NCI-H524 treated with DMSO at 0.1 percent for 48 hours (cell line): ENCODE measurements at regions not wholly inside any gene's neighbourhood (a gene's known extent, or its start where the extent isn't known, plus 50 kb on each side); places are given as distances from the start of the nearest gene placed in this dataset.
"Not testable (repeated sequence)": the region's sequence is repeated elsewhere in the genome, so short reads cannot be mapped to it uniquely, and the experiment has no call there.

Experiments used
- DNase-seq: peaks from one replicate; lab custom pipeline; 2025; lab: John Stamatoyannopoulos, UW

DNA sequence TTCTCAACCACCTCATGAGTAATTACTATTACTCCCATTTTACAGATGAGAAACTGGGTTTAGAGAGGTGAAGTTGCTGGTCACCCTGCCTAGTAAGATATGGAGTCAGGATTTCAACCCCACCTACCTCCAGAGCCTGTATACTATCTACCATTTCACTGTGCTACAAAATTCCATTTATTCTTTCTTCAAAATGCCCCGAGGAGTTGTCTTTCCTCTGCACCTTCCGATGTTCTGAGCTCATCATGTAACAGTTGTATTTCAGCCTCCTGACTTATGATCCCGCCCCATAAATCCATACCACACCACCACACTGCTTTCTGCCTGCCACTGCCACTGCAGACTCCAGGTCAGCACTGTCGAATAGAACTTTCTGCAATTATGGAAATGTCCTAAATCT, 71.3 kb upstream of the SLC25A36 start:
- no peak for DNase-seq

GRCh38 chr3:140871022-140871421, 70.6 kb upstream of the SLC25A36 start:
- no peak for DNase-seq

DNA sequence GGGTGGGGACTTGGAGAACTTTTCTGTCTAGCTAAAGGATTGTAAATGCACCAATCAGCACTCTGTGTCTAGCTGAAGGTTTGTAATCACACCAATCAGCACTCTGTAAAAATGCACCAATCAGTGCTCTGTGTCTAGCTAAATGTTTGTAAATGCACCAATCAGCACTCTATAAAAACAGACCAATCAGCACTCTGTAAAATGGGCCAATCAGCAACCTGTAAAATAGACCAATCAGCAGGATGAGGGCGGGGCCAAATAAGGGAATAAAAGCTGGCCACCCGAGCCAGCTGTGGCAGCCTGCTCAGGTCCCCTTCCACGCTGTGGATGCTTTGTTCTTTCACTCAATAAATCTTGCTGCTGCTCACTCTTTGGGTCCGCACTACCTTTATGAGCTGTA, 69.5 kb upstream of the SLC25A36 start:
- DNase-seq = not testable (repeated sequence)

DNA sequence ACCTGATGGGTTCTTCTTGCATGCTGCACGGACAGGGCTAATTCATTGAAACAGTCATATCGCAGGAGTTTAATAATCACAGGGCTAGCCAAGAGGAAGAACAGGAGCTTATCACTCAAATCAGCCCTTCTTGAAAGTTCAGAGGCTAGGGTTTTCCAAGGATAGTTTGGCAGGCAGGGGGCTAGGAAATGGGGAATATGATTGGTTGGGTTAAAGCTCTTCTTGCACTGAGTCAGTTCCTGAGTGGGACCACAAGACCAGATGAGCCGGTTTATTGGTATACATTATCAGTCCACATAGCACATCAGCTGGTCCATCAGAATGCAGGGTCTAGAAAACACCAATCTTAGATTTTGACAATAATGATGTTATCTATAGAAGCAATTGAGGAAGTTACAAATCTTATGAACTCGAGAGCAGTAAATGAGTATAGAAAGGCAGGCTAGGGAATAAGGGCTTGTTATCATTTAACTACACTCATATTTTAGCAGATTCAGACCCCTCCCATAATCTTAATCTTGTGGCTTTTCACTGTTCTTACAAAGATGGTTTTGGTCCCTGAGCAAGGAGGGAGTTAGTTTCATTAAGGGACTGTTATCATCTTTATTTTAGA, 58.1 kb upstream of the SLC25A36 start:
- no peak for DNase-seq

- not testable (repeated sequence) for DNase-seq
Measured at GRCh38 chr3:140885697-140886096, 55.9 kb upstream of the SLC25A36 start.
